ENCODE measurements at regions not wholly inside any gene's neighbourhood (a gene's known extent, or its start where the extent isn't known, plus 50 kb on each side); places are given as distances from the start of the nearest gene placed in this dataset.

GRCh38 chr11:104614961-104615360 lies 283.3 kb downstream of the CASP12 start:
- H4K20me1 ChIP-seq (ENCODE audit: control insufficient read depth, extremely low read depth, insufficient read depth, low read length): no peaks in the 10 kb centered on the region
- no peak for DNase-seq (ENCODE audit: low read depth, low spot score)
- dilution Hi-C loops (cut with MboI; ENCODE audit: extremely low pct_ligation_motif_present, low sequenced_read_pairs): no loop called here
- no peaks in the 10 kb centered on the region for H3K9me1 ChIP-seq (ENCODE audit: control insufficient read depth, extremely low read depth, insufficient read depth, low read length)
- no peaks in the 10 kb centered on the region for H3K27me3 ChIP-seq (ENCODE audit: control insufficient read depth, extremely low read depth, insufficient read depth, low read length)
- no peak for FAIRE-seq
- H2AFZ ChIP-seq (ENCODE audit: control insufficient read depth, low read length): no peak overlapping the region
- H3K79me2 ChIP-seq (ENCODE audit: control insufficient read depth, insufficient read depth, low read length): no peaks in the 10 kb centered on the region
- no peaks in the 10 kb centered on the region for H3K36me3 ChIP-seq (ENCODE audit: control insufficient read depth in 2 of 2, extremely low read depth in 1 of 2, insufficient read depth in 2 of 2, low read length in 2 of 2)
- TF ChIP-seq EZH2 (IDR thresholded peaks at IDR 0.05; ENCODE audit: low read length) (no peak), CTCF (optimal IDR thresholded peaks at IDR 0.05 in 1 of 3, IDR thresholded peaks at IDR 0.05 in 1 of 3, conservative IDR thresholded peaks at IDR 0.05 in 1 of 3; ENCODE audit: extremely low read depth in 1 of 3, insufficient read depth in 2 of 3, low read length in 3 of 3) (no peak)
- H3K4me3 ChIP-seq (ENCODE audit: control insufficient read depth in 2 of 3, extremely low read depth in 1 of 3, insufficient read depth in 2 of 3, low read depth in 1 of 3, low read length in 3 of 3): no peak overlapping the region
- no peaks in the 10 kb centered on the region for H3K4me1 ChIP-seq (ENCODE audit: control insufficient read depth, extremely low read depth, insufficient read depth, low read length)
- H3K4me2 ChIP-seq (ENCODE audit: control insufficient read depth, extremely low read depth, insufficient read depth, low read depth, low read length): no peak overlapping the region
- H3K9me3 ChIP-seq (ENCODE audit: control insufficient read depth, low read depth, low read length): no peaks in the 10 kb centered on the region
- no peak overlapping the region for H3K27ac ChIP-seq (ENCODE audit: control insufficient read depth, insufficient read depth, low read length)
- no peak overlapping the region for H3K9ac ChIP-seq (ENCODE audit: control insufficient read depth, extremely low read depth, insufficient read depth, low read length)

GRCh38 chr11:104614117-104614680 lies 284.1 kb downstream of the CASP12 start:
- Histone ChIP-seq H2AFZ (ENCODE audit: control insufficient read depth, low read length) (no peak overlapping the region), H3K4me3 (ENCODE audit: control insufficient read depth in 2 of 3, extremely low read depth in 1 of 3, insufficient read depth in 2 of 3, low read depth in 1 of 3, low read length in 3 of 3) (no peak overlapping the region), H4K20me1 (ENCODE audit: control insufficient read depth, extremely low read depth, insufficient read depth, low read length) (no peaks in the 10 kb centered on the region), H3K4me2 (ENCODE audit: control insufficient read depth, extremely low read depth, insufficient read depth, low read depth, low read length) (no peak overlapping the region), H3K9me3 (ENCODE audit: control insufficient read depth, low read depth, low read length) (no peaks in the 10 kb centered on the region), H3K36me3 (ENCODE audit: control insufficient read depth in 2 of 2, extremely low read depth in 1 of 2, insufficient read depth in 2 of 2, low read length in 2 of 2) (no peaks in the 10 kb centered on the region), H3K27ac (ENCODE audit: control insufficient read depth, insufficient read depth, low read length) (no peak overlapping the region), H3K9me1 (ENCODE audit: control insufficient read depth, extremely low read depth, insufficient read depth, low read length) (no peaks in the 10 kb centered on the region), H3K9ac (ENCODE audit: control insufficient read depth, extremely low read depth, insufficient read depth, low read length) (no peak overlapping the region), H3K79me2 (ENCODE audit: control insufficient read depth, insufficient read depth, low read length) (no peaks in the 10 kb centered on the region), H3K4me1 (ENCODE audit: control insufficient read depth, extremely low read depth, insufficient read depth, low read length) (no peaks in the 10 kb centered on the region), H3K27me3 (ENCODE audit: control insufficient read depth, extremely low read depth, insufficient read depth, low read length) (no peaks in the 10 kb centered on the region)
- TF ChIP-seq CTCF (optimal IDR thresholded peaks at IDR 0.05 in 1 of 3, IDR thresholded peaks at IDR 0.05 in 1 of 3, conservative IDR thresholded peaks at IDR 0.05 in 1 of 3; ENCODE audit: extremely low read depth in 1 of 3, insufficient read depth in 2 of 3, low read length in 3 of 3) (no peak), EZH2 (IDR thresholded peaks at IDR 0.05; ENCODE audit: low read length) (no peak)
- FAIRE-seq: no peak
- no peak for DNase-seq (ENCODE audit: low read depth, low spot score)
- dilution Hi-C loops (cut with MboI; ENCODE audit: extremely low pct_ligation_motif_present, low sequenced_read_pairs): no loop called here
